ENCODE measurements at regions not wholly inside any gene's neighbourhood (a gene's known extent, or its start where the extent isn't known, plus 50 kb on each side); places are given as distances from the start of the nearest gene placed in this dataset.

DNA sequence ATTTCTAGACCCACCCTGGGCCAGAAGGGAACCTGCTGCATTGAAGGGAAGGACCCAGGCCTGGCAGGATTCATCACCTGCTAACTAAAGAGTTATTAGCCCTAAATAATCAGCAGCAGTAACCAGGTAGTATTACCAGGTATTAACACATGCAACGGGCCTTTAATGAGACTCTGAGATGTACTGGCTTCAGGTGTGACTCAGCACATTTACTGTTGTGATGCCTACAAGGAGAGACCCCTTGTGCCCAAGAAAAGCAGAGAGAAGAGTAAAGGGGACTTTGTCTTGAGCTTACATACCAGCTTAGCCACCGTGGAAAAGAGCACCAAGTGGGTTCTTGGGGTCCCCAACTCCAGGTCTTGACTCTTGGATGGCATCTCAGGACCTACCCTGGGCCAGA lies 243.1 kb upstream of the SLC39A10 start:
- H3K27me3 ChIP-seq (ENCODE audit: control insufficient read depth in 2 of 2, insufficient read depth in 2 of 2, low read length in 2 of 2), result no peaks in the 10 kb centered on the region
- H3K9me3 Mint-ChIP-seq, result peaks cover 0 to 2% (median 0%) of the 10 kb centered on the region in 7 donors
- no peaks in the 10 kb centered on the region for H4K20me1 ChIP-seq (ENCODE audit: insufficient read depth, low read length)
- H3K4me1 Mint-ChIP-seq, result no peaks in the 10 kb centered on the region
- H3K9ac ChIP-seq (ENCODE audit: insufficient read depth, low read length, poor library complexity, severe bottlenecking), result no peak overlapping the region
- no peak overlapping the region for H3K27ac Mint-ChIP-seq
- no peak for DNase-seq
- no peaks in the 10 kb centered on the region for H3K79me2 ChIP-seq (ENCODE audit: insufficient read depth, low read length)
- no peaks in the 10 kb centered on the region for H3K4me1 ChIP-seq (ENCODE audit: control insufficient read depth in 1 of 2, insufficient read depth in 2 of 2, low read length in 2 of 2)
- no peak overlapping the region for H2AFZ ChIP-seq (ENCODE audit: insufficient read depth, low read depth, low read length, poor library complexity, severe bottlenecking)
- WGBS (ENCODE audit: insufficient coverage), result 75% methylated on average over 2 of the region's 2 CpGs
- H3K9me3 ChIP-seq (replicated peaks in 1 of 2; ENCODE audit: control insufficient read depth in 1 of 2, insufficient read depth in 1 of 2, low read length in 2 of 2), result no peaks in the 10 kb centered on the region
- intact Hi-C loops (cut with micrococcal nuclease), result no loop called here
- no peaks in the 10 kb centered on the region for H3K36me3 ChIP-seq (replicated peaks in 1 of 2; ENCODE audit: control insufficient read depth in 1 of 2, insufficient read depth in 2 of 2, low read length in 2 of 2)
- TF ChIP-seq, protein P1, sequence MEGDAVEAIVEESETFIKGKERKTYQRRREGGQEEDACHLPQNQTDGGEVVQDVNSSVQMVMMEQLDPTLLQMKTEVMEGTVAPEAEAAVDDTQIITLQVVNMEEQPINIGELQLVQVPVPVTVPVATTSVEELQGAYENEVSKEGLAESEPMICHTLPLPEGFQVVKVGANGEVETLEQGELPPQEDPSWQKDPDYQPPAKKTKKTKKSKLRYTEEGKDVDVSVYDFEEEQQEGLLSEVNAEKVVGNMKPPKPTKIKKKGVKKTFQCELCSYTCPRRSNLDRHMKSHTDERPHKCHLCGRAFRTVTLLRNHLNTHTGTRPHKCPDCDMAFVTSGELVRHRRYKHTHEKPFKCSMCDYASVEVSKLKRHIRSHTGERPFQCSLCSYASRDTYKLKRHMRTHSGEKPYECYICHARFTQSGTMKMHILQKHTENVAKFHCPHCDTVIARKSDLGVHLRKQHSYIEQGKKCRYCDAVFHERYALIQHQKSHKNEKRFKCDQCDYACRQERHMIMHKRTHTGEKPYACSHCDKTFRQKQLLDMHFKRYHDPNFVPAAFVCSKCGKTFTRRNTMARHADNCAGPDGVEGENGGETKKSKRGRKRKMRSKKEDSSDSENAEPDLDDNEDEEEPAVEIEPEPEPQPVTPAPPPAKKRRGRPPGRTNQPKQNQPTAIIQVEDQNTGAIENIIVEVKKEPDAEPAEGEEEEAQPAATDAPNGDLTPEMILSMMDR (IDR thresholded peaks at IDR 0.05), result no peak
- no peaks in the 10 kb centered on the region for H3K36me3 Mint-ChIP-seq
- no peak overlapping the region for H3K4me3 Mint-ChIP-seq
- no peaks in the 10 kb centered on the region for H3K27me3 Mint-ChIP-seq (ENCODE audit: low read depth in 3 of 3)
- no peak overlapping the region for H3K27ac ChIP-seq (ENCODE audit: low read depth in 1 of 2, low read length in 2 of 2)
- no peak overlapping the region for H3K4me2 ChIP-seq (replicated peaks; ENCODE audit: extremely low read depth, low read length, poor library complexity, severe bottlenecking)
- no peak overlapping the region for H3K4me3 ChIP-seq (replicated peaks in 1 of 3; ENCODE audit: low read depth in 2 of 3, low read length in 3 of 3)

DNA sequence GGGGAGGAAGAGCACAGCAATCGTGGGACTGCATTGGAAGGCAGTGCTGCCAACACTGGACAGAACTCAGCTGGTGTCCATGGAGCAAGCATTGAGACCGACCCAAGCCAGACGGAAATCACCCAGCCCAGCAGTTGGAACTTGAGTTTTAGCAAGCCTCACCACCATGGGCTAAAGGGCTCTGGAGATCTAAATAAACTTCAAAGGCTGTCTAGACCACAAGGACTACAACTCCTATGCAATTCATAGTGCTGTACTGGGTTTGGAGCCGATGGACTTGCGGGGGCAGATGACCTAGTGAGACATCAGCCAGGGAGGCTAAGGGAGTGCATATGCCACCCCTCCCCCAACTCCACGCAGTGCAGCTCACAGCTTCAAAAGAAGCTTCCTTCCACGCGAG lies 243.6 kb upstream of the SLC39A10 start:
- Mint-ChIP-seq H3K4me3 (no peak overlapping the region), H3K9me3 (no peaks in the 10 kb centered on the region), H3K36me3 (no peaks in the 10 kb centered on the region), H3K4me1 (no peaks in the 10 kb centered on the region), H3K27me3 (ENCODE audit: low read depth in 3 of 3) (no peaks in the 10 kb centered on the region), H3K27ac (no peak overlapping the region)
- Histone ChIP-seq H4K20me1 (ENCODE audit: insufficient read depth, low read length) (no peaks in the 10 kb centered on the region), H3K4me2 (replicated peaks; ENCODE audit: extremely low read depth, low read length, poor library complexity, severe bottlenecking) (no peak overlapping the region), H3K36me3 (replicated peaks in 1 of 2; ENCODE audit: control insufficient read depth in 1 of 2, insufficient read depth in 2 of 2, low read length in 2 of 2) (no peaks in the 10 kb centered on the region), H3K79me2 (ENCODE audit: insufficient read depth, low read length) (no peaks in the 10 kb centered on the region), H3K9ac (ENCODE audit: insufficient read depth, low read length, poor library complexity, severe bottlenecking) (no peak overlapping the region), H3K9me3 (replicated peaks in 1 of 2; ENCODE audit: control insufficient read depth in 1 of 2, insufficient read depth in 1 of 2, low read length in 2 of 2) (no peaks in the 10 kb centered on the region), H3K27me3 (ENCODE audit: control insufficient read depth in 2 of 2, insufficient read depth in 2 of 2, low read length in 2 of 2) (no peaks in the 10 kb centered on the region), H3K4me1 (ENCODE audit: control insufficient read depth in 1 of 2, insufficient read depth in 2 of 2, low read length in 2 of 2) (no peaks in the 10 kb centered on the region), H3K4me3 (replicated peaks in 1 of 3; ENCODE audit: low read depth in 2 of 3, low read length in 3 of 3) (no peak overlapping the region), H2AFZ (ENCODE audit: insufficient read depth, low read depth, low read length, poor library complexity, severe bottlenecking) (no peak overlapping the region), H3K27ac (ENCODE audit: low read depth in 1 of 2, low read length in 2 of 2) (no peak overlapping the region)
- intact Hi-C loops (cut with micrococcal nuclease), result no loop called here
- DNase-seq, result no peak
- TF ChIP-seq, protein P1 (IDR thresholded peaks at IDR 0.05), result no peak
- WGBS (ENCODE audit: insufficient coverage), result 78% methylated on average over 5 of the region's 8 CpGs

Data from CD14-positive monocyte (primary cell).